Esophagus squamous epithelium (tissue), 4 donors: ENCODE measurements at regions not wholly inside any gene's neighbourhood (a gene's known extent, or its start where the extent isn't known, plus 50 kb on each side); places are given as distances from the start of the nearest gene placed in this dataset.
"Not testable (repeated sequence)": the region's sequence is repeated elsewhere in the genome, so short reads cannot be mapped to it uniquely, and the experiment has no call there.

Experiments used
- CTCF ChIP-seq, 6 experiments: fragments of 450-650 bp in 4 of 6; fragments of 200-600 bp in 2 of 6; sonication (generic) in 2 of 6; IDR thresholded peaks; one replicate each; pipeline ENCODE4 v1.5.1; 2016 to 2019; ENCODE audit warnings: antibody characterized with exemption in 6 of 6, mild to moderate bottlenecking in 4 of 6, moderate library complexity in 4 of 6
- POLR2A ChIP-seq, 4 donors: fragments of 450-650 bp; IDR thresholded peaks; one replicate each; pipeline ENCODE4 v1.6.1; 2017; ENCODE audit warnings: antibody characterized with exemption in 4 of 4, mild to moderate bottlenecking in 4 of 4, moderate library complexity in 3 of 4

GRCh38 chrX:98300536-98300935 is 1416.8 kb downstream of the RPA4 start:
- TF ChIP-seq POLR2A, CTCF (IDR thresholded peaks at IDR 0.05): not testable (repeated sequence)
